Glutamatergic neuron (in vitro differentiated cells): ENCODE measurements at regions not wholly inside any gene's neighbourhood (a gene's known extent, or its start where the extent isn't known, plus 50 kb on each side); places are given as distances from the start of the nearest gene placed in this dataset.
"Not testable (repeated sequence)": the region's sequence is repeated elsewhere in the genome, so short reads cannot be mapped to it uniquely, and the experiment has no call there.

Experiments
- DNase-seq: peaks from one replicate; pipeline ENCODE4 v3.0.0; 2022
- H3K27ac Mint-ChIP-seq: one replicate; pipeline ENCODE4 v1.8.0; 2020; ENCODE audit warnings: mild to moderate bottlenecking, mixed read lengths, inconsistent platforms; ENCODE audit not compliant: unreplicated experiment
- H3K27me3 Mint-ChIP-seq: one replicate; pipeline ENCODE4 v1.8.0; 2020; ENCODE audit warnings: mild to moderate bottlenecking, moderate library complexity, mixed read lengths, inconsistent platforms; ENCODE audit not compliant: unreplicated experiment
- H3K36me3 Mint-ChIP-seq: one replicate; pipeline ENCODE4 v1.8.0; 2020; ENCODE audit warnings: mild to moderate bottlenecking, mixed read lengths, inconsistent platforms; ENCODE audit not compliant: unreplicated experiment
- H3K4me1 Mint-ChIP-seq: one replicate; pipeline ENCODE4 v1.8.0; 2020; ENCODE audit warnings: mild to moderate bottlenecking, low read depth, mixed read lengths, inconsistent platforms; ENCODE audit not compliant: unreplicated experiment
- H3K4me3 Mint-ChIP-seq: one replicate; pipeline ENCODE4 v1.8.0; 2020; ENCODE audit warnings: mild to moderate bottlenecking, mixed read lengths, inconsistent platforms; ENCODE audit not compliant: unreplicated experiment
- H3K9me3 Mint-ChIP-seq: one replicate; pipeline ENCODE4 v1.8.0; 2020; ENCODE audit warnings: mild to moderate bottlenecking, moderate library complexity, mixed read lengths, inconsistent platforms; ENCODE audit not compliant: unreplicated experiment
- TF ChIP-seq, protein P1 (sequence below): fragments of 200-600 bp; sonication (generic); IDR thresholded peaks from one replicate; pipeline ENCODE4 v1.5.0; 2021; ENCODE audit not compliant: partially characterized antibody, unreplicated experiment

DNA sequence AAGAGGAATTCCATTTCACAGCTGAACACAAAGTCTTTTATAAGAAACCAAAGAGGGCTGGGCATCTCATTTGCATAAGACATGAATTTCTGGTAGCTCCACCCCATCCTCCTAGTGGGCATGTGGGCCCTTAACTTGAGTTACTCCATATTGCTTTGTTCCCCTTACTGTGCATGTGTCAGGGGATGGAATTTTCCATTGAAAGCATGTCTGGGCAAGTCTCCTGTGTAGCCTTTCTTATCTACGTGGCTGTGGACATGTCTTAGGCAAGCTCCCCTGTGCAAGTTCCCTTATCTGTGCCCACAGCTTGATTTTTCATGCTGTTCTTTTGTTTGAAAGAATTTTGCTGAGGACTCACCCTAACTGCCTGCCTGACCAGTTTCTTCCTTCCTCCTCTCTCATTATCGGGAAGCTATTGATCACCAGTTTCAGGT lies 123.5 kb upstream of the JADE1 start:
- H3K4me1 Mint-ChIP-seq: peaks cover 1% of the 10 kb centered on the region
- no peak overlapping the region for H3K4me3 Mint-ChIP-seq
- no peaks in the 10 kb centered on the region for H3K27me3 Mint-ChIP-seq
- H3K27ac Mint-ChIP-seq: no peak overlapping the region
- DNase-seq: no peak
- H3K36me3 Mint-ChIP-seq: no peaks in the 10 kb centered on the region
- peaks cover 1% of the 10 kb centered on the region for H3K9me3 Mint-ChIP-seq
- TF ChIP-seq, protein P1, sequence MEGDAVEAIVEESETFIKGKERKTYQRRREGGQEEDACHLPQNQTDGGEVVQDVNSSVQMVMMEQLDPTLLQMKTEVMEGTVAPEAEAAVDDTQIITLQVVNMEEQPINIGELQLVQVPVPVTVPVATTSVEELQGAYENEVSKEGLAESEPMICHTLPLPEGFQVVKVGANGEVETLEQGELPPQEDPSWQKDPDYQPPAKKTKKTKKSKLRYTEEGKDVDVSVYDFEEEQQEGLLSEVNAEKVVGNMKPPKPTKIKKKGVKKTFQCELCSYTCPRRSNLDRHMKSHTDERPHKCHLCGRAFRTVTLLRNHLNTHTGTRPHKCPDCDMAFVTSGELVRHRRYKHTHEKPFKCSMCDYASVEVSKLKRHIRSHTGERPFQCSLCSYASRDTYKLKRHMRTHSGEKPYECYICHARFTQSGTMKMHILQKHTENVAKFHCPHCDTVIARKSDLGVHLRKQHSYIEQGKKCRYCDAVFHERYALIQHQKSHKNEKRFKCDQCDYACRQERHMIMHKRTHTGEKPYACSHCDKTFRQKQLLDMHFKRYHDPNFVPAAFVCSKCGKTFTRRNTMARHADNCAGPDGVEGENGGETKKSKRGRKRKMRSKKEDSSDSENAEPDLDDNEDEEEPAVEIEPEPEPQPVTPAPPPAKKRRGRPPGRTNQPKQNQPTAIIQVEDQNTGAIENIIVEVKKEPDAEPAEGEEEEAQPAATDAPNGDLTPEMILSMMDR: no peak

DNA sequence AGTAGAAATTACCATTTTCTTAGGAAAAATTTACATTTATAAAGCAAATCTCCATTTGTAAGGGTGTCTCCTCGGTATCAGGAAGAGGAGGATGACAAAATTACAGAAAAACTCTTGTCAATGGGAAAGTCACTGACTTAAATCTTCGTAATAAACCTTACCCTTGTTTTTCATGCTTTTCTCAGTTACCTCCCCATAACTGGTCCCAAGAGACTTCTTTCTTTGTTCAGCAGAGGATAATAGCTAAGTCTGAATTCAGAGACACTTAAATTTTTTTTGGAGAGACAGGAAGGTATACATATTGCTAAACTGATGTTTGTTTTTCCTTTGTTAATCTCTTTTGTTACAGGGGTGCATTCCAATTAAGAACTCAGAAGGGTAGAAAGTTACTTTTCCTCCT lies 125.5 kb upstream of the JADE1 start:
- H3K36me3 Mint-ChIP-seq: no peaks in the 10 kb centered on the region
- H3K4me1 Mint-ChIP-seq: peaks cover 1% of the 10 kb centered on the region
- H3K9me3 Mint-ChIP-seq: peaks cover 1% of the 10 kb centered on the region
- no peak overlapping the region for H3K4me3 Mint-ChIP-seq
- H3K27me3 Mint-ChIP-seq: no peaks in the 10 kb centered on the region
- no peak overlapping the region for H3K27ac Mint-ChIP-seq
- no peak for DNase-seq
- TF ChIP-seq, protein P1: no peak

DNA sequence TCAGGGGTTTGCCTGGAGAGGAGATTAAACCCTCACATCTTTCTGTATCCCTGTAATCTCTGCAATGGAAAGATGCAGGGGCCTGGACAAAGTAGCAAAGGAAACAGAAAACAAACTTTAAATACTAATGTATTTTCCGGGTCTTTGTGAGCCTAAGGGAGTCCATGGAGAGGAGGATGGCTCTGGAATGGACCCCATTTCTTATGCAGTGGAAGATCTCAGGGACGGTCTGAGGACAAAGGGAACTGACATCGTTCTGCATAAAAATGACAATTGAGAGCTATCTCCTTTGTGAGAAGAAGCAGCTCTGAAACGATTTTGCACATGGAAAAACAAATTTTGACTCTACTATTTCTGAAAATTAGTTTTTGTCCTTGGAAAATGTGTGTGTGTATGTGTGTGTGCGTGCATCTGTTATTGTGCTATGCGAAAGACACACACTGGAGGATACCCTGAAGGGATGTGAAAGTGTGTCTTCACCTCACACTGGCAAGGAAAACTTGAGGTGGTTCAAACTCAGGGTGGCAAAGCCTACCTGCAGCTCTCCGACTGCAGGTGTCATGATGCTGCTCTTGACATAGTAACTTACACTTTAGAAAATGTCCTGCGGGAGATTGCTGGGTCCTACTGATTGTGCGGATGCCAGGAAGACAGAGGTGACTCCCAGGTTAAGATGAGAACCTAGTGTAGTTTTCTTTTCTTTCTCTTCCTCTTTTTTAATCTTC lies 126.4 kb upstream of the JADE1 start:
- Mint-ChIP-seq H3K4me3 (no peak overlapping the region), H3K36me3 (no peaks in the 10 kb centered on the region), H3K27me3 (no peaks in the 10 kb centered on the region), H3K27ac (no peak overlapping the region), H3K9me3 (peaks cover 1% of the 10 kb centered on the region), H3K4me1 (peaks cover 1% of the 10 kb centered on the region)
- DNase-seq: no peak
- TF ChIP-seq, protein P1: no peak

DNA sequence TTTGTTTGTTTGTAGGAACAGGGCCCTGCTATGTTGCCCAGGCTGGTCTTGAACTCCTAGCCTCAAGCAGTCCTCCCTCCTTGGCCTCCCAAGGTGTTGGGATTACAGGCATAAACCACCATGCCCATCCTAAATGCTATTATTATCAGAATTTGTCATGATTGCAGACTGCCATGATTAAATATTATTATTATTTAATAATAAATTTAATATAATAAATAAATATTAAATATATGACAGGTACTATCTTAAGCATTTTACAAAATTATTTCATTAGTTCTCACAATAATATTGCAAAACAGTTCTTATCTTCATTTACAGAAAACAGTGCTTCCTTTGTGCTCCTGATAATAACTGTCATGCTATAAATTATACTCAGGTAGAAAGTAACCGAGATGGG lies 133.4 kb upstream of the JADE1 start:
- Mint-ChIP-seq H3K27me3 (no peaks in the 10 kb centered on the region), H3K4me3 (no peak overlapping the region), H3K4me1 (no peaks in the 10 kb centered on the region), H3K36me3 (no peaks in the 10 kb centered on the region), H3K9me3 (no peaks in the 10 kb centered on the region), H3K27ac (no peak overlapping the region)
- no peak for DNase-seq
- TF ChIP-seq, protein P1: no peak

DNA sequence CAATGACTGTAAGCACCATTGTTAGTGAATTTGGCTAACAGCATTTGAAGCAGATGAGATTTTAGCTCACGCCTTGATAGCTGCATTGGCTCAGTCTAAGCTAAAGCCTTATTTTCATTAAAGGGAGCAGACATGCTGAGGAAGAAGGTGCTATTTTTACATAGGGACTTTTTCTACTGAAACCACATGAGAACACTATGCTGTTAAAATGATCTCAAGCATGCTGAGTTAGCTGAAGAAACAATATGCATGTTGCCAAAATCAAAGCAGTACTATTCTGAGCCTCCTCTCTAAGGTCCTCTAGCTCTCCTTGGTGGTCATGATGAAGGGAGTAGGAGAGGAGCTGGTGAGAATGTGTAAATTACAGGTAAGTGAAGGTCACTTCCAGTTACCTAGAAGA lies 134.4 kb upstream of the JADE1 start:
- Mint-ChIP-seq H3K27ac (no peak overlapping the region), H3K27me3 (no peaks in the 10 kb centered on the region), H3K9me3 (no peaks in the 10 kb centered on the region), H3K4me3 (no peak overlapping the region), H3K4me1 (no peaks in the 10 kb centered on the region), H3K36me3 (no peaks in the 10 kb centered on the region)
- DNase-seq: no peak
- TF ChIP-seq, protein P1: no peak

DNA sequence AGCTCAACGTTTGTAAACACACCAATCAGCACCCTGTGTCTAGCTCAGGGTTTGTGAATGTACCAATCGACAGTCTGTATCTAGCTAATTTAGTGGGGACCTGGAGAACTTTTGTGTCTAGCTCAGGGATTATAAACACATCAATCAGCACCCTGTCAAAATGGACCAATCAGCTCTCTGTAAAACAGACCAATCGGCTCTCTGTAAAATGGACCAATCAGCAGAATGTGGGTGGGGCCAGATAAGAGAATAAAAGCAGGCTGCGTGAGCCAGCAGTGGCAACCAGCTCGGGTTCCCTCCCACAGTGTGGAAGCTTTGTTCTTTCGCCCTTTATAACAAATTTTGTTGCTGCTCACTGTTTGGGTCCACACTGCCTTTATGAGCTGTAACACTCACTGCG lies 136.3 kb upstream of the JADE1 start:
- not testable (repeated sequence) for DNase-seq, H3K27ac Mint-ChIP-seq, H3K4me1 Mint-ChIP-seq, H3K9me3 Mint-ChIP-seq, H3K4me3 Mint-ChIP-seq, H3K27me3 Mint-ChIP-seq, H3K36me3 Mint-ChIP-seq

DNA sequence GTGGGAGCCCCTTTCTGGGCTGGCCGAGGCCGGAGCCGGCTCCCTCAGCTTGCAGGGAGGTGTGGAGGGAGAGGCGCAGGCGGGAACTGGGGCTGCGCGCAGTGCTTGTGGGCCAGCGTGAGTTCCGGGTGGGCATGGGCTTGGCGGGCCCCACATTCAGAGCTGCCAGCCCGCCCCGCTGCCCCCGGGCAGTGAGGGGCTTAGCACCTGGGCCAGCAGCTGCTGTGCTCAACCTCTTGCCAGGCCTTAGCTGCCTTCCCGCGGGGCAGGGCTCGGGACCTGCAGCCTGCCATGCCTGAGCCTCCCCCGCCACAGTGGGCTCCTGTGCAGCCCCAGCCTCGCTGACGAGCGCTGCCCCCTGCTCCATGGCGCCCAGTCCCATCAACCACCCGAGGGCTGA lies 136.9 kb upstream of the JADE1 start:
- H3K4me3 Mint-ChIP-seq, H3K9me3 Mint-ChIP-seq, H3K4me1 Mint-ChIP-seq, H3K27me3 Mint-ChIP-seq, H3K27ac Mint-ChIP-seq, H3K36me3 Mint-ChIP-seq, DNase-seq: not testable (repeated sequence)
